Spleen (tissue), 7 donors: ENCODE measurements at regions not wholly inside any gene's neighbourhood (a gene's known extent, or its start where the extent isn't known, plus 50 kb on each side); places are given as distances from the start of the nearest gene placed in this dataset.

Source experiments
- POLR2A ChIP-seq, 3 donors: fragments of 450-650 bp; IDR thresholded peaks; one replicate each; pipeline ENCODE4 v1.5.1; 2017; ENCODE audit warnings: antibody characterized with exemption in 3 of 3, mild to moderate bottlenecking in 1 of 3
- POLR2AphosphoS5 ChIP-seq, 3 donors: sonication (generic); formaldehyde crosslinking; IDR thresholded peaks; one replicate each; pipeline ENCODE4 v1.5.1; 2017; ENCODE audit warnings: antibody characterized with exemption in 3 of 3
- TF ChIP-seq, protein P1 (sequence below), 11 experiments: fragments of 200-600 bp in 7 of 11; fragments of 450-650 bp in 4 of 11; sonication (generic) in 4 of 11; IDR thresholded peaks in 8 of 11; conservative IDR thresholded peaks in 3 of 11; 1 replicate in 7 of 11; 2 replicates in 4 of 11; pipeline versions ENCODE4 v1.4.0 to v1.8.0; 2016 to 2021; ENCODE audit warnings: antibody characterized with exemption in 11 of 11, inconsistent platforms in 4 of 11, mild to moderate bottlenecking in 1 of 11
- donor health status: DM: no; HTN: no; CAD: no; lungs with moderate emphysema.
- donor health status: DM: no; HTN: no; CAD: no.
- donor health status: DM: no; HTN: no; CAD: no.

DNA sequence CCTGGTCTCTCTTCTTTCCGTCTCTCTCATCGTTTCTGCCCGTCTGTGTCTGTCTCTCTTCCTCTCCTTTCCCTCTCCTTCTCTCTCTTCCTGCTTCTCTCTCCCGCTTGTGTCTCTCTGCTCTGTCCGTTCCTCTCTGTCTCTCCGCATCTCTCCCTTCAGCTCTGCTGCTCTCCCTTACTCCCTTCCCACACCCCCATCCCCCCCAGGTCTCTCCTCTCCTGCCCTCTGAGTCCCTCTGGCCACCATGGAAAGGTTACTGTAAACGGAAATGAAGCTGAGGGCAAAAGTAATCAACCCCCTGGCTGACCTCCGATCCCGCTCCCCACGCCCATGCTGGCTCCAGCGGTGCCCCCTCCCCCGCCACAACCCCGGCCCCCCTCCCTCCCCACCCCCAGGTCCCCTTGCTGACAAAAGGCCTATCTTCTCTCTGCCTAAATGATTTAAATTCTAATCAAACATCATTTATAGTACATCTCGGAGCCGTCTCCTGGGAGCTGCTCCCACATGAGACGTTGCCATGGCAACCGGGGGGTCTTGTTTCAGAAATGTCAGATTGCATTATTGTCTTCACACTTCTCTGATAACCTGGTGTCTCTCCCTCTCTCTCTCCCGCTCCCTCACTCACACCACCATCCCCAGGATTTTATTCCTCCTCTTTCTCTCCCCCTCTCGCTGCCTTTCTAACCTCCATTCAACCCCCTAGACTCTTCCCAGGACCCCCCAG, 203.8 kb downstream of the RBM19 start:
- TF ChIP-seq, protein P1, sequence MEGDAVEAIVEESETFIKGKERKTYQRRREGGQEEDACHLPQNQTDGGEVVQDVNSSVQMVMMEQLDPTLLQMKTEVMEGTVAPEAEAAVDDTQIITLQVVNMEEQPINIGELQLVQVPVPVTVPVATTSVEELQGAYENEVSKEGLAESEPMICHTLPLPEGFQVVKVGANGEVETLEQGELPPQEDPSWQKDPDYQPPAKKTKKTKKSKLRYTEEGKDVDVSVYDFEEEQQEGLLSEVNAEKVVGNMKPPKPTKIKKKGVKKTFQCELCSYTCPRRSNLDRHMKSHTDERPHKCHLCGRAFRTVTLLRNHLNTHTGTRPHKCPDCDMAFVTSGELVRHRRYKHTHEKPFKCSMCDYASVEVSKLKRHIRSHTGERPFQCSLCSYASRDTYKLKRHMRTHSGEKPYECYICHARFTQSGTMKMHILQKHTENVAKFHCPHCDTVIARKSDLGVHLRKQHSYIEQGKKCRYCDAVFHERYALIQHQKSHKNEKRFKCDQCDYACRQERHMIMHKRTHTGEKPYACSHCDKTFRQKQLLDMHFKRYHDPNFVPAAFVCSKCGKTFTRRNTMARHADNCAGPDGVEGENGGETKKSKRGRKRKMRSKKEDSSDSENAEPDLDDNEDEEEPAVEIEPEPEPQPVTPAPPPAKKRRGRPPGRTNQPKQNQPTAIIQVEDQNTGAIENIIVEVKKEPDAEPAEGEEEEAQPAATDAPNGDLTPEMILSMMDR (IDR thresholded peaks at IDR 0.05 in 8 of 11, conservative IDR thresholded peaks at IDR 0.05 in 3 of 11): no peak
- TF ChIP-seq POLR2A (IDR thresholded peaks at IDR 0.05) (no peak), POLR2AphosphoS5 (IDR thresholded peaks at IDR 0.05) (no peak)
